Natural killer cell (primary cell): ENCODE measurements at regions not wholly inside any gene's neighbourhood (a gene's known extent, or its start where the extent isn't known, plus 50 kb on each side); places are given as distances from the start of the nearest gene placed in this dataset.
A peak's percentile ranks its signal among the peaks of the same experiment; 100 is the strongest.

Source experiments
- ATAC-seq, 3 donors: fragments of 150-1000 bp in 2 of 3; fragments of 200-7000 bp in 1 of 3; cut with Tn5 transposase; 1 replicate in 1 of 3; 2 replicates in 2 of 3; pipeline ENCODE4 v1.10.0; 2021; ENCODE audit warnings: mild to moderate bottlenecking in 2 of 3, moderate library complexity in 2 of 3
- DNase-seq, 2 donors: peaks; one replicate each; pipeline versions ENCODE4 v3.0.0 to v3.0.0-alpha.2; 2013 to 2021; ENCODE audit warnings: mixed read lengths in 1 of 2
- H3K27ac ChIP-seq: one replicate; pipeline ENCODE4 v1.5.1; 2013; ENCODE audit warnings: mild to moderate bottlenecking, low read length
- H3K27me3 ChIP-seq: one replicate; pipeline ENCODE4 v1.6.1; 2013; ENCODE audit warnings: low read length; ENCODE audit not compliant: control insufficient read depth, insufficient read depth
- H3K36me3 ChIP-seq: one replicate; pipeline ENCODE4 v1.6.1; 2013; ENCODE audit warnings: low read length; ENCODE audit not compliant: control insufficient read depth, insufficient read depth
- H3K4me1 ChIP-seq: one replicate; pipeline ENCODE4 v1.6.1; 2013; ENCODE audit warnings: low read length; ENCODE audit not compliant: control insufficient read depth, insufficient read depth
- H3K4me3 ChIP-seq: one replicate; pipeline ENCODE4 v1.5.1; 2013; ENCODE audit warnings: low read length
- H3K9me3 ChIP-seq: one replicate; pipeline ENCODE4 v1.6.1; 2013; ENCODE audit warnings: low read length; ENCODE audit not compliant: control insufficient read depth, insufficient read depth
- H3K27ac Mint-ChIP-seq, 2 donors: one replicate each; pipeline ENCODE4 v1.8.0; 2022; ENCODE audit warnings: mild to moderate bottlenecking in 2 of 2, mixed read lengths in 2 of 2, moderate library complexity in 1 of 2
- H3K27me3 Mint-ChIP-seq, 2 donors: one replicate each; pipeline ENCODE4 v1.8.0; 2022; ENCODE audit warnings: low read depth in 2 of 2, mixed read lengths in 2 of 2
- H3K36me3 Mint-ChIP-seq: one replicate; pipeline ENCODE4 v1.8.0; 2022; ENCODE audit warnings: mixed read lengths
- H3K4me1 Mint-ChIP-seq, 2 donors: one replicate each; pipeline ENCODE4 v1.8.0; 2022; ENCODE audit warnings: mixed read lengths in 2 of 2
- H3K4me3 Mint-ChIP-seq: one replicate; pipeline ENCODE4 v1.8.0; 2022; ENCODE audit warnings: mild to moderate bottlenecking, moderate library complexity, mixed read lengths
- H3K9me3 Mint-ChIP-seq, 2 donors: one replicate each; pipeline ENCODE4 v1.8.0; 2022; ENCODE audit warnings: mixed read lengths in 2 of 2
- CTCF ChIP-seq: fragments of 200-600 bp; IDR thresholded peaks from one replicate; pipeline ENCODE4 v1.8.0; 2022; ENCODE audit warnings: antibody characterized with exemption
- WGBS: methylation state at CpG from one replicate; pipeline ENCODE4 v1.1.7; 2013; ENCODE audit warnings: missing lambda C conversion rate; ENCODE audit not compliant: insufficient coverage; 5-methylcytosine and 5-hydroxymethylcytosine counted together
- intact Hi-C: fragments of 100-400 bp; cut with micrococcal nuclease; formaldehyde crosslinking; loops from one replicate; pipeline ENCODE4 v1.14.2; 2022

- ATAC-seq = no peak
- H3K4me3 ChIP-seq = no peak overlapping the region
- H3K27ac Mint-ChIP-seq = no peak overlapping the region
- intact Hi-C loops = no loop called here
- WGBS = 89% methylated on average over 4 of the region's 4 CpGs
- no peaks in the 10 kb centered on the region for H3K9me3 Mint-ChIP-seq
- H3K4me3 Mint-ChIP-seq = no peak overlapping the region
- no peaks in the 10 kb centered on the region for H3K36me3 Mint-ChIP-seq
- no peaks in the 10 kb centered on the region for H3K27me3 ChIP-seq
- H3K36me3 ChIP-seq = no peaks in the 10 kb centered on the region
- H3K4me1 Mint-ChIP-seq = no peaks in the 10 kb centered on the region
- no peaks in the 10 kb centered on the region for H3K9me3 ChIP-seq
- no peak for DNase-seq
- H3K27me3 Mint-ChIP-seq = peaks cover 0 to 8% of the 10 kb centered on the region in 2 donors
- no peak overlapping the region for H3K27ac ChIP-seq
- TF ChIP-seq CTCF = no peak
- peaks cover 2% of the 10 kb centered on the region for H3K4me1 ChIP-seq
These were observed 113.2 kb downstream of the VAPA start for GRCh38 chr18:10027031-10027430.

DNA sequence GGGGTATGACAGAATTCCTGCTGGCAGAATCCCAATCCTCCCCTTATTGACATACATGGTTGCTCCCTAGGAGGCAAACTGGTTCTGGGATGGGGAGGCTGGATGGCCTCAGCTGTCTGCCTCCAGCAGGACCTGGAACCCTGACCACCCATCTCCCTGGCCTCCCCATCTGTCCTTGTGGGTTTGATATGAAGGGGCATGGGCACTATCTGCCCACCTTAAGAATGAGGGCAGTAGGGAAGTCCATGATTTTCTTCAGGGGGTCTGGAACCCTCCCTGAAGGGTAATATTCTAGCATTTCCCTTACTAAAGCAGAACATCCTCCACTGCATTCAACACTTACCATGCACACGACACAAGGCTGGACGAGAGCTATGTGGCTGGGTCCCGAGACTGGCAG, 113.6 kb downstream of the VAPA start:
- H3K4me1 ChIP-seq = peaks cover 5% of the 10 kb centered on the region
- no peak overlapping the region for H3K4me3 ChIP-seq
- WGBS = 94% methylated on average over 3 of the region's 3 CpGs
- H3K27me3 Mint-ChIP-seq = peaks cover 0 to 8% of the 10 kb centered on the region in 2 donors
- no peak for TF ChIP-seq CTCF
- H3K4me1 Mint-ChIP-seq = no peaks in the 10 kb centered on the region
- no peaks in the 10 kb centered on the region for H3K36me3 ChIP-seq
- H3K9me3 Mint-ChIP-seq = no peaks in the 10 kb centered on the region
- no peak overlapping the region for H3K27ac Mint-ChIP-seq
- H3K36me3 Mint-ChIP-seq = no peaks in the 10 kb centered on the region
- H3K9me3 ChIP-seq = no peaks in the 10 kb centered on the region
- DNase-seq = no peak
- no peak for ATAC-seq
- no peaks in the 10 kb centered on the region for H3K27me3 ChIP-seq
- intact Hi-C loops = no loop called here
- no peak overlapping the region for H3K4me3 Mint-ChIP-seq
- no peak overlapping the region for H3K27ac ChIP-seq

- no peak overlapping the region for H3K27ac ChIP-seq
- no peak overlapping the region for H3K4me3 Mint-ChIP-seq
- intact Hi-C loops = no loop called here
- peaks cover 13% of the 10 kb centered on the region for H3K4me1 ChIP-seq
- no peaks in the 10 kb centered on the region for H3K36me3 ChIP-seq
- DNase-seq (no peak), ATAC-seq (no peak)
- peaks cover 0 to 3% of the 10 kb centered on the region in 2 donors for H3K27me3 Mint-ChIP-seq
- no peak overlapping the region for H3K4me3 ChIP-seq
- H3K9me3 Mint-ChIP-seq = no peaks in the 10 kb centered on the region
- no peaks in the 10 kb centered on the region for H3K27me3 ChIP-seq
- H3K4me1 Mint-ChIP-seq = peaks cover 6% of the 10 kb centered on the region in 2 donors
- no peak overlapping the region for H3K27ac Mint-ChIP-seq
- WGBS = 90% methylated on average over 10 of the region's 10 CpGs
- H3K36me3 Mint-ChIP-seq = no peaks in the 10 kb centered on the region
- TF ChIP-seq CTCF = no peak
- no peaks in the 10 kb centered on the region for H3K9me3 ChIP-seq
These were observed 115.9 kb downstream of the VAPA start for GRCh38 chr18:10029711-10030110.

GRCh38 chr18:10030816-10031541, 117.2 kb downstream of the VAPA start:
- TF ChIP-seq CTCF = no peak
- Histone ChIP-seq H3K9me3 (no peaks in the 10 kb centered on the region), H3K27ac (no peak overlapping the region), H3K4me3 (no peak overlapping the region), H3K4me1 (peaks cover 13% of the 10 kb centered on the region), H3K27me3 (no peaks in the 10 kb centered on the region), H3K36me3 (no peaks in the 10 kb centered on the region)
- DNase-seq (no peak), ATAC-seq (no peak)
- Mint-ChIP-seq H3K9me3 (no peaks in the 10 kb centered on the region), H3K4me3 (peak overlapping the region; percentile 25), H3K27ac (no peak overlapping the region), H3K27me3 (peaks cover 0 to 3% of the 10 kb centered on the region in 2 donors), H3K4me1 (peaks cover 6% of the 10 kb centered on the region in 2 donors), H3K36me3 (no peaks in the 10 kb centered on the region)
- 90% methylated on average over 25 of the region's 25 CpGs for WGBS
- intact Hi-C loops = no loop called here
